Caki2 (cell line): ENCODE measurements at regions not wholly inside any gene's neighbourhood (a gene's known extent, or its start where the extent isn't known, plus 50 kb on each side); places are given as distances from the start of the nearest gene placed in this dataset.
A peak's percentile ranks its signal among the peaks of the same experiment; 100 is the strongest.
"Not testable (repeated sequence)": the region's sequence is repeated elsewhere in the genome, so short reads cannot be mapped to it uniquely, and the experiment has no call there.

Experiments
- DNase-seq: peaks from one replicate; pipeline ENCODE4 v3.0.0-alpha.2; 2015; ENCODE audit warnings: low read depth
- in situ Hi-C: cut with HindIII; loops from 2 replicates; pipeline ENCODE4 v1.10.0; 2016; ENCODE audit warnings: low sequenced_read_pairs, low pct_unique_long_range_greater_than_20kb, mixed read lengths

DNA sequence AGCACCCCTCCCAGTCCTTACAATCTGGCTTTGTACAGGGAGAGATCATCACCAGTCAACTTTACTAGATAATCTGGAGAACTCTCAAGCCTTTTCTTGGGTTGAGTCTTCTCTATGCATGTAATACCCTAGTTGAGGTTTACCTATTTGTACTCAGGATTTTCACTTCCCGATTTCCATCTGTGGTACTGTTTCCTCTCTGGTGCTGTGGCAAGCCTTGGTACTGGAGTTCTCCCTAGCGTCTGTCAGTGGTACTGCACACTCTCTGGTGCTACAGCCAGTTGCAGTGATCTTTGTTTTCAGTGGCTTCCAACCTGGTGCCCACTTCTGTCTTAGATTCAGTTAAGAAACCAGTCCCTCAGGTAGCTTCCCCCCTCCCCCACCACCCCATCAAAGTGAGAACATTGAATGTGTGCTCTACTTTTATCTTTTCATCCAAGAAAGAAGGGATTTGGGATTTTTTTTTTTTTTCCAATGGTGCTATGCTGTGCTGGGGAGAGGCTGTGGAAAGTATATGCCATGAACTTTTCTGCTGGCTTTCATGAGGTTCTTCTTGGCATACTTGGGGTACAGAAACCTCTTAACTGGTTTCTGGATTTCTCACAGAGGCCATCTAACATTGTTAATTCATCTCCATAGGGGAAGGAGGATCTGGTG lies 69.4 kb upstream of the EVL start:
- in situ Hi-C loops, result no loop called here
- peak; percentile 9 for DNase-seq

GRCh38 chr14:99996951-99997571 lies 68.2 kb upstream of the EVL start:
- DNase-seq, result no peak
- in situ Hi-C loops, result no loop called here

DNA sequence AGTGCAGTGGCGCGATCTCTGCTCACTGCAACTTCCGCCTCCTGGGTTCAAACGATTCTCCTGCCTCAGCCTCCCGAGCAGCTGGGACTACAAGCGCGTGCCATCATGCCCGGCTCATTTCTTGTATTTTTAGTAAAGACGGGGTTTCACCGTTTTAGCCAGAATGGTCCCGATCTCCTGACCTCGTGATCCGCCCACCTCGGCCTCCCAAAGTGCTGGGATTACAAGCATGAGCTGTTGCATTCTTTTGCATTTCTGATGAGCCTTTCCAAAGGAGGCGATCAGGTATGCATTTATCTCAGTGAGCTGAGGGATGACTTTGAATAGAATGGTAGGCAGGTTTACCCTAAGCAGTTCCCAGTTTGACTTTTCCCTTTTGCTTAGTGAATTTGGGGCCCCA lies 64.8 kb upstream of the EVL start:
- in situ Hi-C loops, result not testable (repeated sequence)

DNA sequence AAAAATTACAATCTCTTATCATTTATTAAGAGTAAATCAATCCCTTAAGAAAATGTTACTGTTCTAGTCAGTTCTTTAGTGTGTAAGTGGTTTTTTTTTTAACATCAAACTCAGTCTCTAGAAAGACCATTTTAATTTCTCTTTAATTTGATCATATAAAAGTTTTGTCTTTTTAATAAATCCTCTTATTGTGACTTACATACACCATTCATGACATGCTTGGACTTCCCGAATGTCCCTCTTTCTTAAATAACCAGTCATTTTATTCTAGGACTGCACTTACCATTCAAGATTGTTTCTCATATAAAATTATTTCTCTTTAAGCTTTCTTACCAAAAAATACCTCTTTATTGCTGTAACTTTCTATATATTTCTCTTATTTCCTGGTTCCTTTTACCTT lies 60.8 kb upstream of the EVL start:
- in situ Hi-C loops, result no loop called here
- no peak for DNase-seq

More for the DNA sequence above, 64.8 kb upstream of the EVL start:
- not testable (repeated sequence) for DNase-seq

DNA sequence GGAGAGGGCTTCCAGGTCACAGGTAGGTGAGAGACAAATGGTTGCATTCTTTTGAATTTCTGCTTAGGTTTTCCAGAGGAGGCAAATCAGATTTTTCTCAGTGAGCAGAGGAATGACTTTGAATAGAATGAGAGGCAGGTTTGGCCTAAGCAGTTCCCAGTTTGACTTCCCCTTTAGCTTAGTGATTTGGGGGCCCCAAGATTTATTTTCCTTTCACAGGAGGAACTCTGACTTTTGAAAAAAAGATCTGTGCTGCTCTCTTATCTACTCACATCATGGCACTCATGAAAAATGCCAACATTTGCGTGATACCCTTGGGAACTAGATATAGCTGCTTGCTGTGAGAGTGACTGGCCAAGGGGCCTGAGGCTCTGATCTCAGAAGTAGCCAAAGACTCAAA lies 58.0 kb upstream of the EVL start:
- no peak for DNase-seq
- in situ Hi-C loops, result no loop called here

DNA sequence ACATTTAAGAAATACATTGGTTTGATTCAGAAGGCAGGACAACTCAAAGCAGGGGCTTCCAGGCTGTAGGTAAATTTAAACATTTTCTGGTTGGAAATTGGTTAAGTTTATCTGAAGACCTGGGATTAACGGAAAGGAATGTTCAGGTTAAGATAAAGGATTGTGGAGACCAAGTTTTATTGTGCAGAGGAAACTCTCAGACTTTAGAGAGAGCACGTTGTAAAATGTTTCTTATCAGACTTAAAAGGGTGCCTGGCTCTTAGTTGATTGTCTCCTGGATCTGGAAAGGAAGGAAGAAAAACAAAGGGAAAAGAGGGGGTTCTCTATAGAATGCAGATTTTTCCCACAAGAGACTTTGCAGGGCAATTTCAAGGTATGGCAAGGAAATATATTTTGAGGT lies 55.4 kb upstream of the EVL start:
- in situ Hi-C loops, DNase-seq: not testable (repeated sequence)

- DNase-seq, result no peak
- in situ Hi-C loops, result no loop called here
Observed at GRCh38 chr14:100010679-100011078, 54.5 kb upstream of the EVL start.

- in situ Hi-C loops, result no loop called here
- no peak for DNase-seq
Observed at GRCh38 chr14:100011628-100012325, 53.4 kb upstream of the EVL start.

DNA sequence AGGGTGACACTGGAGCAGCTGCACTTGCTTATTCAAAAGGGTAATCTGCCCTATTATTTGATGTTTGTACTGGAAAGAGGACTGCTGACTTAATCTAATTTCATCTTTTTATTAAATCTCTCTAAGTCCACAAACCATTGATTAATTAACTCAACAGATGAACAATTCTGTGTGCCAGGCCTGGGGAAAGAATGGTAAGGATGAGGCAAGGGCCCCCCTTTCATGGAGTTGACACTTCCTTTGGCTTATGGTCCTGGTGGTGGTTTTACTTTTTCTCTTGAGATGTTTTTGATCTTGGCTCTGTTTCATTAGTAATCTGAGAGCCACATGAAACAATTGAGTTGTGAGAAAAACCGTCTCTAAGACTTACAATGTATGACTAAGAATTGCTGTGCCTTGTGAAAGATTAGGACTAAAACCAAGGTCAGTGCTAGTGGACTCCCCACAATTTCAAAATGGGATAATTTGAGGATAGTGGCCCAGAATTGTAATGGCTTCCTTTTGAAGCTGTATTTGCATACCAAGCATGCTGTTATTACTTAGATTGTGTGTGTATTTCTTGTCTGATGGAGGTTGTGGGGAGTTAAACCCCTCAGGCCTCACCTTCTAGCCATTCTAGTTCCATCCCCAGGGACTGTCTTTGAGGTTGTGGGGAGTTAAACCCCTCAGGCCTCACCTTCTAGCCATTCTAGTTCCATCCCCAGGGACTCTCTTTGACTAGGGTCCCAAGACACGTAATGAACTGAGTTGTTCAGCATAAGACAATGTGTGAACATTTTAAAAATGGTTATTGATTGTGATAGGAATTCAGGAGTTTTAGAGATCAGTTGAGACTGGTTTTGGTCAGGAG lies 52.5 kb upstream of the EVL start:
- in situ Hi-C loops, result no loop called here
- no peak for DNase-seq

- no peak for DNase-seq
- in situ Hi-C loops, result no loop called here
Observed at GRCh38 chr14:100015251-100015655, 50.0 kb upstream of the EVL start.
